K562 (cell line): ENCODE measurements at regions not wholly inside any gene's neighbourhood (a gene's known extent, or its start where the extent isn't known, plus 50 kb on each side); places are given as distances from the start of the nearest gene placed in this dataset.

Source experiments
- ATAC-seq: fragments of 200-7000 bp; cut with Tn5 transposase; 3 replicates; pipeline ENCODE4 v1.9.1; 2020; ENCODE audit warnings: moderate library complexity
- BruUV-seq: library from RNA; stranded (reverse); fragments of 400-500 nt; replicated peaks from 2 replicates; lab custom pipeline; 2021; lab: Mats Ljungman, UMichigan
- CTCF ChIA-PET: fragments of 300-600 bp; formaldehyde crosslinking; extraction: SDS; loops from one replicate; lab custom pipeline; 2021; ENCODE audit warnings: low intra/inter-chr PET ratio; lab: Yijun Ruan, JAX
- POLR2A ChIA-PET: fragments of 300-600, 350-650 bp; sonication (Branson Sonifier 250); formaldehyde crosslinking; extraction: SDS; loops from one replicate; lab custom pipeline; 2021; ENCODE audit warnings: antibody characterized with exemption, inconsistent platforms; lab: Yijun Ruan, JAX
- DNase-seq, 4 experiments: peaks; one replicate each; pipeline versions ENCODE4 v3.0.0 to v3.0.0-alpha.2; 2011 to 2018; ENCODE audit warnings: low spot score in 3 of 4, mixed read lengths in 3 of 4; ENCODE audit errors: extremely low read depth in 1 of 4
- FAIRE-seq: peaks from 2 replicates; lab custom pipeline; 2011; peaks lifted over from hg19 to GRCh38; lab: Jason Lieb, UNC
- H2AFZ ChIP-seq: 2 replicates; pipeline ENCODE4 v1.6.0; 2011; ENCODE audit warnings: low read depth, low read length, control low read depth, inconsistent platforms
- H3K27ac ChIP-seq: fragments of 200-600 bp; 3 replicates; pipeline ENCODE4 v1.8.0; 2011; ENCODE audit warnings: low read depth, mild to moderate bottlenecking, control low read depth, inconsistent platforms, low read length, moderate library complexity, mixed read lengths; ENCODE audit errors: extremely low read depth
- H3K27me3 ChIP-seq, 2 experiments: fragments of 300-600 bp in 1 of 2; 2 replicates in 1 of 2; 3 replicates in 1 of 2; pipeline versions ENCODE4 v1.6.0 to v1.8.0; 2011; ENCODE audit warnings: inconsistent platforms in 2 of 2, low read length in 2 of 2, mild to moderate bottlenecking in 1 of 2, mixed read lengths in 1 of 2, moderate library complexity in 1 of 2; ENCODE audit not compliant: control insufficient read depth in 2 of 2, insufficient read depth in 2 of 2
- H3K36me3 ChIP-seq: fragments of 300-600 bp; 3 replicates; pipeline ENCODE4 v1.8.0; 2011; ENCODE audit warnings: mild to moderate bottlenecking, low read length, inconsistent platforms; ENCODE audit not compliant: control insufficient read depth, insufficient read depth
- H3K4me1 ChIP-seq, 2 experiments: fragments of 200-600 bp in 1 of 2; replicated peaks in 1 of 2; 2 replicates in 1 of 2; 3 replicates in 1 of 2; pipeline versions ENCODE4 v1.5.1 to v1.8.0; 2011; ENCODE audit warnings: inconsistent platforms in 2 of 2, low read length in 2 of 2, mild to moderate bottlenecking in 1 of 2, mixed read lengths in 1 of 2, moderate library complexity in 1 of 2; ENCODE audit not compliant: control insufficient read depth in 2 of 2, insufficient read depth in 2 of 2
- H3K4me2 ChIP-seq: 2 replicates; pipeline ENCODE4 v1.6.1; 2011; ENCODE audit warnings: low read length, control low read depth, inconsistent platforms, mixed read lengths; ENCODE audit not compliant: insufficient read depth
- H3K4me3 ChIP-seq: fragments of 200-600 bp; sonication (generic), shearing (Covaris generic); 2 replicates; pipeline ENCODE4 v1.5.1; 2016; ENCODE audit warnings: control low read depth, inconsistent platforms
- H3K79me2 ChIP-seq: fragments of 200-600 bp; 3 replicates; pipeline ENCODE4 v1.8.0; 2011; ENCODE audit warnings: low read length, inconsistent platforms; ENCODE audit not compliant: control insufficient read depth, insufficient read depth
- H3K9ac ChIP-seq, 2 experiments: 2 replicates each; pipeline versions ENCODE4 v1.6.0 to v1.6.1; 2011; ENCODE audit warnings: low read depth in 2 of 2, low read length in 2 of 2, control low read depth in 1 of 2, inconsistent platforms in 1 of 2, mild to moderate bottlenecking in 1 of 2, mixed read lengths in 1 of 2; ENCODE audit not compliant: insufficient read depth in 1 of 2
- H3K9me1 ChIP-seq: one replicate; pipeline ENCODE4 v1.6.0; 2011; ENCODE audit warnings: inconsistent platforms, mild to moderate bottlenecking, low read length, moderate library complexity; ENCODE audit not compliant: control insufficient read depth, insufficient read depth
- H3K9me3 ChIP-seq: replicated peaks from 2 replicates; pipeline ENCODE4 v1.5.1; 2011; ENCODE audit warnings: low read depth, low read length, inconsistent platforms; ENCODE audit not compliant: control insufficient read depth, insufficient read depth
- H4K20me1 ChIP-seq: replicated peaks from 2 replicates; pipeline ENCODE4 v1.6.1; 2011; ENCODE audit warnings: low read length, inconsistent platforms, mixed read lengths; ENCODE audit not compliant: control insufficient read depth, insufficient read depth
- ASH1L ChIP-seq: fragments of 450-650 bp; IDR thresholded peaks from 2 replicates; pipeline ENCODE4 v1.6.1; 2018; ENCODE audit warnings: borderline replicate concordance, mild to moderate bottlenecking, low read depth; ENCODE audit not compliant: partially characterized antibody
- CAMTA2 ChIP-seq: fragments of 250-450 bp; sonication (Bioruptor Pico); conservative IDR thresholded peaks from 2 replicates; pipeline ENCODE4 v1.5.1; 2022
- KDM2B ChIP-seq: fragments of 250-450 bp; sonication (Bioruptor Pico); IDR thresholded peaks from 2 replicates; pipeline ENCODE4 v1.8.0; 2021; ENCODE audit warnings: mild to moderate bottlenecking, moderate library complexity
- NR2F6 ChIP-seq: fragments of 450-650 bp; formaldehyde crosslinking; IDR thresholded peaks from 2 replicates; pipeline ENCODE4 v1.4.0; 2020; ENCODE audit warnings: mild to moderate bottlenecking
- NUFIP1 ChIP-seq: fragments of 450-650 bp; IDR thresholded peaks from 2 replicates; pipeline ENCODE4 v1.6.1; 2018; ENCODE audit not compliant: partially characterized antibody
- PRPF4 ChIP-seq: fragments of 200-400 bp; formaldehyde crosslinking; IDR thresholded peaks from one replicate; pipeline ENCODE4 v1.6.1; 2017; ENCODE audit warnings: low read length, low read depth, mild to moderate bottlenecking; ENCODE audit not compliant: insufficient read depth, poor library complexity, severe bottlenecking
- RAD51 ChIP-seq: fragments of 450-650 bp; IDR thresholded peaks from 2 replicates; pipeline ENCODE4 v1.7.1; 2016; ENCODE audit warnings: low read depth, mild to moderate bottlenecking, borderline replicate concordance
- RFX1 ChIP-seq: fragments of 450-650 bp; IDR thresholded peaks from 2 replicates; pipeline ENCODE4 v1.6.1; 2016; ENCODE audit warnings: mild to moderate bottlenecking, moderate library complexity
- ZNF212 ChIP-seq: fragments of 450-650 bp; formaldehyde crosslinking; IDR thresholded peaks from 2 replicates; pipeline ENCODE4 v1.4.0; 2020; ENCODE audit warnings: mild to moderate bottlenecking
- ZNF384 ChIP-seq: IDR thresholded peaks from 2 replicates; pipeline ENCODE4 v1.6.1; 2012; ENCODE audit warnings: low read depth, low read length, improper control_type of control experiment
- ZNF639 ChIP-seq, 2 experiments: fragments of 200-800 bp in 1 of 2; sonication (Bioruptor generic) in 1 of 2; sonication (generic) in 1 of 2; formaldehyde crosslinking in 1 of 2; IDR thresholded peaks in 1 of 2; conservative IDR thresholded peaks in 1 of 2; 2 replicates each; pipeline versions ENCODE4 v1.5.0 to v1.6.1; 2016 to 2020; ENCODE audit warnings: missing compliant biosample characterization in 1 of 2, missing genetic modification characterization in 1 of 2, missing genetic modification reagents in 1 of 2
- WGBS: fragments of 100-300 bp; shearing (Covaris generic); methylation state at CpG from one replicate; pipeline ENCODE4 v1.1.6; 2016; ENCODE audit warnings: low coverage, mixed read lengths; ENCODE audit not compliant: insufficient coverage; ENCODE audit errors: missing lambda C conversion rate; 5-methylcytosine and 5-hydroxymethylcytosine counted together
- in situ Hi-C: fragments of 300-500 bp; cut with MboI; formaldehyde crosslinking; loops from 4 replicates; pipeline ENCODE4 v1.15.0; 2018; ENCODE audit warnings: inconsistent platforms, mixed read lengths
- intact Hi-C: fragments of 100-400 bp; cut with micrococcal nuclease; formaldehyde crosslinking; loops from 2 replicates; pipeline ENCODE4 v1.14.2; 2022

- TF ChIP-seq ZNF639 (CRISPR knock-in tag; conservative IDR thresholded peaks at IDR 0.05 in 1 of 2, IDR thresholded peaks at IDR 0.05 in 1 of 2) (no peak), PRPF4 (no peak)
Measured at GRCh38 chr10:80894797-80895467, 357.2 kb downstream of the SH2D4B start (continued).

- FAIRE-seq = no peak
Measured at GRCh38 chr10:80896076-80896475, 358.4 kb downstream of the SH2D4B start.

More at GRCh38 chr10:80896076-80896475, 358.4 kb downstream of the SH2D4B start:
- no peak overlapping the region for H3K9ac ChIP-seq
- H3K9me3 ChIP-seq = no peaks in the 10 kb centered on the region
- no peak for DNase-seq
- no TSS peak for BruUV-seq
- intact Hi-C loops = no loop called here
- ChIA-PET POLR2A (no interaction called here), CTCF (no interaction called here)
- no peaks in the 10 kb centered on the region for H3K9me1 ChIP-seq
- H4K20me1 ChIP-seq = no peaks in the 10 kb centered on the region
- TF ChIP-seq ASH1L = no peak
- TF ChIP-seq ZNF384 = no peak
- no peak for TF ChIP-seq ZNF212 (CRISPR knock-in tag)
- TF ChIP-seq CAMTA2 = no peak
- TF ChIP-seq RFX1 = no peak
- TF ChIP-seq RAD51 = no peak
- TF ChIP-seq NR2F6 (CRISPR knock-in tag) = no peak
- no peak for TF ChIP-seq NUFIP1
- TF ChIP-seq KDM2B (CRISPR knock-in tag) = no peak
- H3K4me2 ChIP-seq = no peak overlapping the region
- no peaks in the 10 kb centered on the region for H3K79me2 ChIP-seq
- H3K4me1 ChIP-seq = peaks cover 0 to 6% of the 10 kb centered on the region in 2 experiments; a peak in 2 of 5 replicates
- in situ Hi-C loops = no loop called here
- no peak overlapping the region for H2AFZ ChIP-seq
- no peak overlapping the region for H3K4me3 ChIP-seq
- 3% methylated on average over 5 of the region's 5 CpGs for WGBS
- no peaks in the 10 kb centered on the region for H3K36me3 ChIP-seq
- peaks cover 0 to 8% of the 10 kb centered on the region in 2 experiments; a peak in 2 of 5 replicates for H3K27me3 ChIP-seq
- no peak for ATAC-seq
- H3K27ac ChIP-seq = no peak overlapping the region
